H1 (cell line): ENCODE measurements at regions not wholly inside any gene's neighbourhood (a gene's known extent, or its start where the extent isn't known, plus 50 kb on each side); places are given as distances from the start of the nearest gene placed in this dataset.

Source experiments
- CTCF ChIA-PET: fragments of 300-600 bp; sonication (Branson Sonifier 250); formaldehyde crosslinking; loops from one replicate; lab custom pipeline; 2021; ENCODE audit not compliant: partially characterized antibody; lab: Charles Lee
- POLR2A ChIA-PET: fragments of 300-600 bp; sonication (Branson Sonifier 250); formaldehyde crosslinking; loops from one replicate; lab custom pipeline; 2021; ENCODE audit warnings: inconsistent platforms; ENCODE audit not compliant: partially characterized antibody; lab: Charles Lee
- DNase-seq, 2 experiments: peaks; one replicate each; pipeline versions ENCODE4 v3.0.0 to v3.0.0-alpha.2; 2010 to 2022; ENCODE audit warnings: low spot score in 2 of 2, low read depth in 1 of 2, mixed read lengths in 1 of 2
- FAIRE-seq: peaks from 2 replicates; lab custom pipeline; 2011; peaks lifted over from hg19 to GRCh38; lab: Jason Lieb, UNC
- H2AFZ ChIP-seq: 2 replicates; pipeline ENCODE4 v1.8.1; 2012; ENCODE audit warnings: low read length, inconsistent platforms
- H2AK5ac ChIP-seq: 2 replicates; pipeline ENCODE4 v1.6.1; 2013; ENCODE audit warnings: low read depth, low read length
- H2BK120ac ChIP-seq: replicated peaks from 2 replicates; pipeline ENCODE3; 2013; ENCODE audit warnings: low read depth, low read length, inconsistent platforms
- H2BK12ac ChIP-seq: 2 replicates; pipeline ENCODE4 v1.6.1; 2013; ENCODE audit warnings: low read depth, low read length
- H2BK15ac ChIP-seq: 2 replicates; pipeline ENCODE4 v1.6.1; 2013; ENCODE audit warnings: low read length
- H2BK20ac ChIP-seq: 2 replicates; pipeline ENCODE4 v1.6.1; 2013; ENCODE audit warnings: low read length
- H2BK5ac ChIP-seq: 2 replicates; pipeline ENCODE4 v1.6.1; 2013; ENCODE audit warnings: low read depth, low read length
- H3K14ac ChIP-seq: 2 replicates; pipeline ENCODE4 v1.6.1; 2013; ENCODE audit warnings: inconsistent platforms; ENCODE audit not compliant: insufficient read length
- H3K18ac ChIP-seq: 2 replicates; pipeline ENCODE4 v1.6.1; 2013; ENCODE audit warnings: low read length; ENCODE audit errors: extremely low read depth
- H3K23ac ChIP-seq: 2 replicates; pipeline ENCODE4 v1.6.1; 2013; ENCODE audit warnings: inconsistent platforms; ENCODE audit not compliant: insufficient read length
- H3K23me2 ChIP-seq: 2 replicates; pipeline ENCODE4 v1.6.1; 2013; ENCODE audit warnings: low read depth, low read length
- H3K27ac ChIP-seq: 2 replicates; pipeline ENCODE4 v1.6.1; 2011; ENCODE audit warnings: low read depth, low read length, inconsistent platforms
- H3K27me3 ChIP-seq, 4 experiments: replicated peaks in 1 of 4; 1 replicate in 1 of 4; 2 replicates in 3 of 4; pipeline versions ENCODE4 v1.6.1 to v1.8.1; 2011 to 2013; ENCODE audit warnings: low read length in 3 of 4, mild to moderate bottlenecking in 3 of 4, inconsistent platforms in 2 of 4, mixed read lengths in 2 of 4, moderate library complexity in 1 of 4; ENCODE audit not compliant: control insufficient read depth in 3 of 4, insufficient read depth in 3 of 4; ENCODE audit errors: extremely low read depth in 1 of 4
- H3K36me3 ChIP-seq, 4 experiments: 2 replicates each; pipeline versions ENCODE4 v1.6.1 to v1.8.1; 2011 to 2013; ENCODE audit warnings: mild to moderate bottlenecking in 4 of 4, low read length in 3 of 4, moderate library complexity in 2 of 4, control low read depth in 1 of 4, inconsistent platforms in 1 of 4; ENCODE audit not compliant: insufficient read depth in 4 of 4, control insufficient read depth in 2 of 4
- H3K4ac ChIP-seq: replicated peaks from 2 replicates; pipeline ENCODE3; 2013; ENCODE audit warnings: low read length, low read depth, mixed read lengths, inconsistent platforms; ENCODE audit not compliant: insufficient read length
- H3K4me1 ChIP-seq, 4 experiments: replicated peaks in 1 of 4; 1 replicate in 1 of 4; 2 replicates in 3 of 4; pipeline versions ENCODE4 v1.6.1 to v1.8.1; 2011 to 2013; ENCODE audit warnings: low read length in 3 of 4, inconsistent platforms in 2 of 4, mixed read lengths in 1 of 4; ENCODE audit not compliant: insufficient read depth in 4 of 4, control insufficient read depth in 3 of 4
- H3K4me2 ChIP-seq, 2 experiments: 2 replicates each; pipeline versions ENCODE4 v1.6.1 to v1.8.1; 2011 to 2013; ENCODE audit warnings: low read depth in 2 of 2, low read length in 2 of 2, control low read depth in 1 of 2, inconsistent platforms in 1 of 2, mild to moderate bottlenecking in 1 of 2; ENCODE audit not compliant: insufficient read depth in 1 of 2
- H3K4me3 ChIP-seq, 4 experiments: fragments of 200-600, 300-600 bp in 1 of 4; sonication (generic), shearing (Covaris generic), sonication (Bioruptor Twin) in 1 of 4; 2 replicates each; pipeline versions ENCODE4 v1.5.1 to v1.8.1; 2011 to 2016; ENCODE audit warnings: low read length in 4 of 4, low read depth in 3 of 4, control low read depth in 2 of 4, inconsistent platforms in 2 of 4, mild to moderate bottlenecking in 2 of 4, mixed read lengths in 1 of 4, moderate library complexity in 1 of 4; ENCODE audit not compliant: insufficient read depth in 2 of 4; ENCODE audit errors: extremely low read depth in 1 of 4
- H3K56ac ChIP-seq: replicated peaks from 2 replicates; pipeline ENCODE3; 2013; ENCODE audit warnings: low read depth, mild to moderate bottlenecking, mixed read lengths, low read length, inconsistent platforms; ENCODE audit not compliant: insufficient read length
- H3K79me1 ChIP-seq: 2 replicates; pipeline ENCODE4 v1.6.1; 2013; ENCODE audit warnings: low read depth, low read length, control low read depth
- H3K79me2 ChIP-seq, 2 experiments: 2 replicates each; pipeline versions ENCODE4 v1.6.1 to v1.8.1; 2012 to 2013; ENCODE audit warnings: low read length in 2 of 2, mild to moderate bottlenecking in 2 of 2, inconsistent platforms in 1 of 2; ENCODE audit not compliant: insufficient read depth in 2 of 2, control insufficient read depth in 1 of 2
- H3K9ac ChIP-seq, 4 experiments: replicated peaks in 1 of 4; 1 replicate in 1 of 4; 2 replicates in 3 of 4; pipeline versions ENCODE4 v1.6.1 to v1.8.1; 2011 to 2013; ENCODE audit warnings: low read depth in 3 of 4, low read length in 3 of 4, control low read depth in 2 of 4, mild to moderate bottlenecking in 2 of 4, moderate library complexity in 2 of 4, inconsistent platforms in 1 of 4; ENCODE audit errors: extremely low read depth in 1 of 4
- H3K9me3 ChIP-seq, 2 experiments: 2 replicates each; pipeline versions ENCODE4 v1.6.1 to v1.8.1; 2012 to 2013; ENCODE audit warnings: mild to moderate bottlenecking in 2 of 2, moderate library complexity in 2 of 2, control low read depth in 1 of 2, inconsistent platforms in 1 of 2, low read depth in 1 of 2, low read length in 1 of 2, mixed read lengths in 1 of 2; ENCODE audit not compliant: insufficient read depth in 2 of 2
- H4K20me1 ChIP-seq, 2 experiments: replicated peaks in 1 of 2; 2 replicates each; pipeline versions ENCODE3 to v1.8.1; 2011 to 2013; ENCODE audit warnings: inconsistent platforms in 2 of 2, low read length in 2 of 2, mild to moderate bottlenecking in 1 of 2; ENCODE audit not compliant: insufficient read depth in 2 of 2, control insufficient read depth in 1 of 2
- H4K5ac ChIP-seq: 2 replicates; pipeline ENCODE4 v1.6.1; 2013; ENCODE audit warnings: low read length, low read depth, mixed read lengths, inconsistent platforms; ENCODE audit not compliant: insufficient read length
- H4K8ac ChIP-seq: 2 replicates; pipeline ENCODE4 v1.8.0; 2013; ENCODE audit warnings: mild to moderate bottlenecking, moderate library complexity, low read length, inconsistent platforms; ENCODE audit not compliant: insufficient read depth; ENCODE audit errors: extremely low read depth
- H4K91ac ChIP-seq: replicated peaks from 2 replicates; pipeline ENCODE3; 2013; ENCODE audit warnings: low read length, mixed read lengths, inconsistent platforms; ENCODE audit not compliant: insufficient read length
- ASH2L ChIP-seq: fragments of 200-600, 300-600 bp; sonication (generic); IDR thresholded peaks from one replicate; pipeline ENCODE4 v1.7.1; 2017; ENCODE audit warnings: low read length
- EGR1 ChIP-seq: IDR thresholded peaks from 2 replicates; pipeline ENCODE4 v1.6.1; 2011; ENCODE audit warnings: low read depth, low read length, borderline replicate concordance
- GTF2F1 ChIP-seq: IDR thresholded peaks from 2 replicates; pipeline ENCODE4 v1.6.1; 2012; ENCODE audit warnings: low read depth, low read length, improper control_type of control experiment, borderline replicate concordance
- JUND ChIP-seq: IDR thresholded peaks from 2 replicates; pipeline ENCODE4 v1.6.1; 2011; ENCODE audit warnings: mild to moderate bottlenecking, improper control_type of control experiment, low read length
- KDM1A ChIP-seq: fragments of 200-600, 300-600 bp; sonication (generic); IDR thresholded peaks from 2 replicates; pipeline ENCODE4 v1.7.1; 2016; ENCODE audit warnings: mild to moderate bottlenecking, low read length, borderline replicate concordance
- KDM4A ChIP-seq: IDR thresholded peaks from one replicate; pipeline ENCODE4 v1.7.1; 2012; ENCODE audit warnings: low read depth, mild to moderate bottlenecking, moderate library complexity, low read length, inconsistent platforms; ENCODE audit not compliant: severe bottlenecking
- NANOG ChIP-seq: IDR thresholded peaks from 2 replicates; pipeline ENCODE4 v1.6.1; 2011; ENCODE audit warnings: low read length, low read depth, mild to moderate bottlenecking, inconsistent platforms; ENCODE audit not compliant: insufficient read depth, poor library complexity, severe bottlenecking
- POLR2A ChIP-seq, 2 experiments: IDR thresholded peaks; 1 replicate in 1 of 2; 2 replicates in 1 of 2; pipeline ENCODE4 v1.6.1; 2011; ENCODE audit warnings: low read depth in 2 of 2, low read length in 2 of 2, mild to moderate bottlenecking in 2 of 2; ENCODE audit errors: control extremely low read depth in 1 of 2
- RAD21 ChIP-seq, 2 experiments: IDR thresholded peaks in 1 of 2; conservative IDR thresholded peaks in 1 of 2; 2 replicates each; pipeline ENCODE4 v1.6.1; 2011; ENCODE audit warnings: low read depth in 2 of 2, low read length in 2 of 2, improper control_type of control experiment in 1 of 2, inconsistent platforms in 1 of 2, mild to moderate bottlenecking in 1 of 2, moderate library complexity in 1 of 2
- RNF2 ChIP-seq: fragments of 200-900, 300-1000 bp; sonication (generic); IDR thresholded peaks from 2 replicates; pipeline ENCODE4 v1.7.1; 2016; ENCODE audit warnings: borderline replicate concordance, low read depth, mild to moderate bottlenecking, antibody characterized with exemption, low read length; ENCODE audit not compliant: poor library complexity, severe bottlenecking; ENCODE audit errors: missing control alignments
- SIRT6 ChIP-seq: IDR thresholded peaks from one replicate; pipeline ENCODE4 v1.7.1; 2012; ENCODE audit warnings: low read length, inconsistent platforms
- SRF ChIP-seq: IDR thresholded peaks from 2 replicates; pipeline ENCODE4 v1.6.1; 2011; ENCODE audit warnings: mild to moderate bottlenecking, low read depth, low read length, moderate library complexity
- SUZ12 ChIP-seq: fragments of 200-600 bp; sonication (generic); IDR thresholded peaks from 2 replicates; pipeline ENCODE4 v1.6.1; 2012; ENCODE audit warnings: mild to moderate bottlenecking, inconsistent platforms, low read length, moderate library complexity, mixed read lengths
- TF ChIP-seq, protein P1 (sequence below): IDR thresholded peaks from 2 replicates; pipeline ENCODE4 v1.6.1; 2012; ENCODE audit warnings: inconsistent platforms
- TF ChIP-seq, protein P2 (sequence below): IDR thresholded peaks from 2 replicates; pipeline ENCODE4 v1.6.1; 2012; ENCODE audit warnings: inconsistent platforms

DNA sequence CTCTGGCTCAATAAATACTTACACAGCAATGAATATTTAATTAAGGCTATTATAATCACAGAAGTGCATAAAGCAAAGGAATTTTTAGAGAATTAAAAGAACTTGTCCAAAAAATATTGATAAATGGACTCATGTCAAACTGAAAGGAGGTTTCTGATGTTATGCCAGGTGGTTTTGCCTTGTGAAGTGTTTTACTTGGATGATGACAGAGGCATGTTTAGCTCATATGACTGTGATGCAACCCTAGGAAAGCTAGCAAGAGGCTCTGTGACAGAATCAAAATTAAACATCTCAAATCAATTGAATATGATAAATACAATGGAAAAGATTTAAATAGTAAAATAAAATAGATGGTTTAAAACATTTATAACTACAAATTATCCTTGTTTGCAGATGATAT is 137.3 kb downstream of the TMEM200A start:
- Histone ChIP-seq H4K91ac (no peak overlapping the region), H3K4me1 (no peaks in the 10 kb centered on the region), H2BK12ac (no peak overlapping the region), H4K5ac (no peak overlapping the region), H3K27me3 (no peaks in the 10 kb centered on the region), H4K20me1 (no peaks in the 10 kb centered on the region), H3K4ac (no peak overlapping the region), H3K36me3 (no peaks in the 10 kb centered on the region), H3K14ac (no peak overlapping the region), H3K23ac (no peak overlapping the region), H3K9ac (no peak overlapping the region), H3K23me2 (no peaks in the 10 kb centered on the region), H4K8ac (no peak overlapping the region), H3K9me3 (no peaks in the 10 kb centered on the region), H3K79me1 (no peaks in the 10 kb centered on the region), H3K27ac (no peak overlapping the region), H2BK20ac (no peak overlapping the region), H2AK5ac (no peak overlapping the region), H2AFZ (no peak overlapping the region), H3K4me3 (no peak overlapping the region), H2BK15ac (no peak overlapping the region), H2BK5ac (no peak overlapping the region), H3K4me2 (no peak overlapping the region), H2BK120ac (no peak overlapping the region), H3K18ac (no peak overlapping the region), H3K56ac (no peak overlapping the region), H3K79me2 (no peaks in the 10 kb centered on the region)
- DNase-seq, result no peak
- POLR2A ChIA-PET, result no interaction called here
- CTCF ChIA-PET, result no interaction called here
- FAIRE-seq, result no peak
- TF ChIP-seq NANOG (no peak), EGR1 (no peak), JUND (no peak), KDM4A (no peak), KDM1A (no peak), ASH2L (no peak), SRF (no peak), SIRT6 (no peak), POLR2A (IDR thresholded peaks at IDR 0.05; ENCODE audit: control extremely low read depth in 1 of 2, low read depth in 2 of 2, low read length in 2 of 2) (no peak), RNF2 (no peak), GTF2F1 (no peak), RAD21 (IDR thresholded peaks at IDR 0.05 in 1 of 2, conservative IDR thresholded peaks at IDR 0.05 in 1 of 2; ENCODE audit: low read depth in 2 of 2, low read length in 2 of 2) (no peak), SUZ12 (no peak)
- TF ChIP-seq, protein P1, sequence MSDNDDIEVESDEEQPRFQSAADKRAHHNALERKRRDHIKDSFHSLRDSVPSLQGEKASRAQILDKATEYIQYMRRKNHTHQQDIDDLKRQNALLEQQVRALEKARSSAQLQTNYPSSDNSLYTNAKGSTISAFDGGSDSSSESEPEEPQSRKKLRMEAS, result no peak
- TF ChIP-seq, protein P2, sequence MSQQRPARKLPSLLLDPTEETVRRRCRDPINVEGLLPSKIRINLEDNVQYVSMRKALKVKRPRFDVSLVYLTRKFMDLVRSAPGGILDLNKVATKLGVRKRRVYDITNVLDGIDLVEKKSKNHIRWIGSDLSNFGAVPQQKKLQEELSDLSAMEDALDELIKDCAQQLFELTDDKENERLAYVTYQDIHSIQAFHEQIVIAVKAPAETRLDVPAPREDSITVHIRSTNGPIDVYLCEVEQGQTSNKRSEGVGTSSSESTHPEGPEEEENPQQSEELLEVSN, result no peak
